Heart left ventricle (tissue), 16 donors: ENCODE measurements at regions not wholly inside any gene's neighbourhood (a gene's known extent, or its start where the extent isn't known, plus 50 kb on each side); places are given as distances from the start of the nearest gene placed in this dataset.

Experiments used
- ATAC-seq, 4 donors: fragments of 200-7000 bp; cut with Tn5 transposase; one replicate each; pipeline ENCODE4 v1.9.1; 2020 to 2022; ENCODE audit warnings: moderate library complexity in 4 of 4, mild to moderate bottlenecking in 3 of 4, moderate number of reproducible peaks in 1 of 4
- DNase-seq, 5 donors: peaks; one replicate each; pipeline ENCODE4 v3.0.0-alpha.2; 2020
- H3K27ac ChIP-seq, 12 donors: fragments of 200-600 bp; sonication (generic) in 4 of 12; one replicate each; pipeline versions ENCODE4 v1.5.0 to v1.8.0; 2016 to 2022; ENCODE audit warnings: mild to moderate bottlenecking in 2 of 12
- H3K27me3 ChIP-seq, 9 donors: fragments of 200-600 bp; sonication (generic) in 2 of 9; one replicate each; pipeline versions ENCODE4 v1.5.1 to v1.8.0; 2016 to 2022; ENCODE audit warnings: mild to moderate bottlenecking in 3 of 9
- H3K36me3 ChIP-seq, 9 donors: fragments of 200-600 bp; sonication (generic) in 2 of 9; one replicate each; pipeline versions ENCODE4 v1.5.0 to v1.8.0; 2018 to 2022; ENCODE audit warnings: mild to moderate bottlenecking in 2 of 9
- H3K4me1 ChIP-seq, 12 donors: fragments of 200-600 bp; sonication (generic) in 4 of 12; one replicate each; pipeline versions ENCODE4 v1.5.0 to v1.8.0; 2016 to 2022; ENCODE audit warnings: mild to moderate bottlenecking in 3 of 12
- H3K4me3 ChIP-seq, 12 donors: fragments of 200-600 bp; sonication (generic) in 4 of 12; one replicate each; pipeline versions ENCODE4 v1.5.0 to v1.8.0; 2017 to 2022; ENCODE audit warnings: mild to moderate bottlenecking in 9 of 12, moderate library complexity in 4 of 12
- H3K9me3 ChIP-seq, 12 donors: fragments of 200-600 bp; sonication (generic) in 4 of 12; one replicate each; pipeline versions ENCODE4 v1.5.0 to v1.8.0; 2016 to 2022; ENCODE audit warnings: mild to moderate bottlenecking in 1 of 12
- POLR2A ChIP-seq, 2 donors: fragments of 450-650 bp; IDR thresholded peaks; one replicate each; pipeline ENCODE4 v1.6.1; 2017; ENCODE audit warnings: antibody characterized with exemption in 2 of 2, mild to moderate bottlenecking in 2 of 2, moderate library complexity in 2 of 2
- WGBS, 4 donors: extraction: QIAGEN DNeasy Blood & Tissue Kit in 2 of 4; methylation state at CpG; one replicate each; pipeline versions ENCODE4 v1.1.5 to v1.1.7; 2013 to 2018; 5-methylcytosine and 5-hydroxymethylcytosine counted together
- intact Hi-C, 10 donors: fragments of 100-400 bp; cut with DNase I; formaldehyde crosslinking; loops; one replicate each; pipeline versions ENCODE4 v1.11.1 to v1.14.2; 2022
- TF ChIP-seq, protein P1 (sequence below), 12 donors: fragments of 200-600 bp; sonication (generic) in 4 of 12; IDR thresholded peaks; one replicate each; pipeline versions ENCODE4 v1.5.0 to v1.8.0; 2018 to 2022; ENCODE audit warnings: antibody characterized with exemption in 12 of 12, mild to moderate bottlenecking in 5 of 12
- donor health status: ischemic (EF 13 %, LVEDD 7.1; RV severe dilation, severe dysfunction).
- donor health status: healthy with polysubstance abuse.
- donor health status: DM: no; HTN: yes; CAD: no.
- donor health status: DM: no; HTN: no; CAD: no.
- donor health status: ischemic (EF 25% LVEDD 6.9; RV normal size, moderate dysfunction).
- donor health status: ischemic (EF 25% LVEDD 5.7; RV mildly dilated, moderate dysfunction).
- donor health status: healthy.
- donor health status: DM: yes; HTN: yes; CAD: no.
- donor health status: ischemic (EF 35%, LVEDD 5.7; RV mildly dilated, moderate dysfunction).
- donor health status: nonischemic (EF 11% LVEDD 7.7; RV severe dilation, severe dysfunction).
- donor health status: DM: yes; HTN: yes; CAD: no.
- donor health status: PGD.
- donor health status: ischemic (EF 29% LVEDD 5.4; RV normal size, mild dysfunction).
- donor health status: nonischemic (EF 23%, LVEDD 6.1; RV moderate dilation, normal function).

DNA sequence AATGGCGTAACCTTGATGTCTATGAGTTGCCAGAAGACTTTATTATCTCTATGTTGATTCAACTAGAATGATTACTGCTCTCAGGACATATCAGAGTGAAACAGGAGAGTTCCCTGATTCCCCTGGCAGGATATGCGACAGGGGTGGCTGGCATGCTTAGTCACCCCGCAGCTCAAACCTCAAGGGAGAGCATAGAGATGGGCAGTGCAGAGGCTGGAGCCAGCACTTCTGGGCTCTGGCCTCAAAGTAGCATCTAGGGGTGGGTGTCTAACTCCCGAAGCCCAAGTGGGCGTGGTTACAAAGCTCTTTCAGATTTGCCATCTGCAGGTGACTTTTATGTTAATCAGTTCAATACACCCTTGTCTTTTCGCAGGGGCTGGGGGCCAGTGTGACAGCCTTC lies 391.6 kb downstream of the ADCYAP1 start:
- 66 to 79% (median 71%) methylated on average over 6 of the region's 6 CpGs for WGBS, 4 donors
- Histone ChIP-seq H3K9me3 (no peaks in the 10 kb centered on the region), H3K27ac (no peak overlapping the region), H3K4me1 (no peaks in the 10 kb centered on the region), H3K27me3 (no peaks in the 10 kb centered on the region), H3K36me3 (no peaks in the 10 kb centered on the region), H3K4me3 (no peak overlapping the region)
- DNase-seq (no peak), ATAC-seq (no peak)
- no peak for TF ChIP-seq POLR2A (IDR thresholded peaks at IDR 0.05)
- TF ChIP-seq, protein P1, sequence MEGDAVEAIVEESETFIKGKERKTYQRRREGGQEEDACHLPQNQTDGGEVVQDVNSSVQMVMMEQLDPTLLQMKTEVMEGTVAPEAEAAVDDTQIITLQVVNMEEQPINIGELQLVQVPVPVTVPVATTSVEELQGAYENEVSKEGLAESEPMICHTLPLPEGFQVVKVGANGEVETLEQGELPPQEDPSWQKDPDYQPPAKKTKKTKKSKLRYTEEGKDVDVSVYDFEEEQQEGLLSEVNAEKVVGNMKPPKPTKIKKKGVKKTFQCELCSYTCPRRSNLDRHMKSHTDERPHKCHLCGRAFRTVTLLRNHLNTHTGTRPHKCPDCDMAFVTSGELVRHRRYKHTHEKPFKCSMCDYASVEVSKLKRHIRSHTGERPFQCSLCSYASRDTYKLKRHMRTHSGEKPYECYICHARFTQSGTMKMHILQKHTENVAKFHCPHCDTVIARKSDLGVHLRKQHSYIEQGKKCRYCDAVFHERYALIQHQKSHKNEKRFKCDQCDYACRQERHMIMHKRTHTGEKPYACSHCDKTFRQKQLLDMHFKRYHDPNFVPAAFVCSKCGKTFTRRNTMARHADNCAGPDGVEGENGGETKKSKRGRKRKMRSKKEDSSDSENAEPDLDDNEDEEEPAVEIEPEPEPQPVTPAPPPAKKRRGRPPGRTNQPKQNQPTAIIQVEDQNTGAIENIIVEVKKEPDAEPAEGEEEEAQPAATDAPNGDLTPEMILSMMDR (IDR thresholded peaks at IDR 0.05): no peak
- intact Hi-C loops: no loop called here

DNA sequence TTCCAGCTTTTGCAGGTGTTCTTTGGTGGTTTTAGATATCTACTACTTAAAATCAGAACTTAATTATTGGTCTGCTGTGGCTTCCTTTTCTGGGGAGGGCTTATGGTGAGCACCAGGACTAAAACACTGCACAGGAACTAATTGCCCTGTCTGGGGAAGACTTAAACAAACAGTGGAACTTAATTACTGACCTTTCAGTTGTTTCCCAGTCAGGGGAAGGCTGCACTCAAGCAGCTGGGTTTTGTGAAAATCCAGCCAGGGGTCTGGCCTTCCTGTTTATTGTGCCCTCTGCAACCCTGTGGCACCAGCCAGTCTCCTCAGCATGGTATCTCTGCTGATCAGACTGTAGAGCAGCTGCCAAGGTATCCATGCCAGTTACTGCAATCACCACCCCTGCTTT lies 398.2 kb downstream of the ADCYAP1 start:
- no peaks in the 10 kb centered on the region for H3K4me1 ChIP-seq
- ATAC-seq (no peak), DNase-seq (no peak)
- no peaks in the 10 kb centered on the region for H3K27me3 ChIP-seq
- no peak overlapping the region for H3K27ac ChIP-seq
- peaks cover 0 to 5% (median 0%) of the 10 kb centered on the region in 12 donors for H3K9me3 ChIP-seq
- no peaks in the 10 kb centered on the region for H3K36me3 ChIP-seq
- no peak overlapping the region for H3K4me3 ChIP-seq
- intact Hi-C loops: loop anchor here in 1 of 10 donors (10.0 kb wide), 1 partner anchor 62 kb away; no protein-coding TSS in a partner anchor
- TF ChIP-seq POLR2A (IDR thresholded peaks at IDR 0.05): no peak
- TF ChIP-seq, protein P1 (IDR thresholded peaks at IDR 0.05): no peak

DNA sequence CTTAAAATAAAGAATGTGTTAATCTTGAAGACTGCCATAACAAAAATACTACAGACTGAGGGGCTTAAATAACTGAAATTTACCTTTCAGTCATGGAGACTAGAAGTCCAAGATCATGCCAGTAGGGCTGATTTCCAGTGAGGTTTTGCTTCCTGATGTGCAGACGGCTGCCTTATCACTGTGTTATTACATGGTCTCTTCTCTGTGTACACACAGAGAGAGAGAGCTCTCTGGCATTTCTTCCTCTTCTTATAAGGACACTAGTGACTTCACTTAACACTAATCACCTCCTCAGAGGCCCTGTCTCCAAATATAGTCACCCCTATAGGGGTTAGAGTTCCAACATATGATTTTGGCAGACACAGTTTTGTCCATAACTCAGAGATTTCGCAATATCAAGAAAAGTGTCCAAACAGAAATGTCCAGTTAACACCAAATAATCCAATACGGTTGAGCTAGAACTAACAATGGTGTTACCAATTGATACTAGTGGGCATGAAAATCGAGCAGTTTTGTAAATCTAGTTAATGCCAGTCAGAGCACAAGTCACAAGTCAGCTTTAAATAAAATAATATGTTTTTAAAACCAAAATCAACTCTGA lies 399.8 kb downstream of the ADCYAP1 start:
- no peak for DNase-seq
- no peak overlapping the region for H3K4me3 ChIP-seq
- no peak for TF ChIP-seq POLR2A (IDR thresholded peaks at IDR 0.05)
- TF ChIP-seq, protein P1 (IDR thresholded peaks at IDR 0.05): no peak
- intact Hi-C loops: loop anchor here in 1 of 10 donors (10.0 kb wide), 1 partner anchor 60 kb away; no protein-coding TSS in a partner anchor
- H3K4me1 ChIP-seq: no peaks in the 10 kb centered on the region
- no peaks in the 10 kb centered on the region for H3K27me3 ChIP-seq
- H3K27ac ChIP-seq: no peak overlapping the region
- no peak for ATAC-seq
- WGBS, 4 donors: 43 to 58% (median 47%) methylated on average over 4 of the region's 4 CpGs
- H3K36me3 ChIP-seq: no peaks in the 10 kb centered on the region
- H3K9me3 ChIP-seq: peaks cover 0 to 5% (median 0%) of the 10 kb centered on the region in 12 donors

DNA sequence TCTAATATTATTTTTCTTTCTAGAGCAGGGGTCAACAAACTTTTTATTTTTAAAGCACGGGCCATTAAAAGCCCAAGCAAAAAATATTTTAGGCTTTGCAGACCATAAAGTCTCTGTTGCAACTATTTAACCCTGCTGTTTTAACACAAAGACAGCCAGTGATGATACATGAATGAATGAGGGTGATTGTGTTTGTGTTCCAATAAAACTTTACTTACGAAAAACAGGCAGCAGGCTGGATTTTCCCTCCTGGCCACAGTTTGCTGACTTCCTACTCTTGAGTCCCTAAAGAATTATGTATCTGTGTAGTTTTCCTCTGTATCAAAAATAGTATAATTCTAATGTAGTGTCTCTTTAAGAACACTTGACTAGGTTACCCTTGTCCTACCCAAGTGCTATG lies 402.0 kb downstream of the ADCYAP1 start:
- H3K27me3 ChIP-seq: no peaks in the 10 kb centered on the region
- H3K4me1 ChIP-seq: no peaks in the 10 kb centered on the region
- ATAC-seq: no peak
- no peak for DNase-seq
- H3K27ac ChIP-seq: no peak overlapping the region
- intact Hi-C loops: loop anchor here in 1 of 10 donors (10.0 kb wide), 1 partner anchor 58 kb away; no protein-coding TSS in a partner anchor
- H3K9me3 ChIP-seq: peaks cover 0 to 5% (median 0%) of the 10 kb centered on the region in 12 donors
- H3K36me3 ChIP-seq: no peaks in the 10 kb centered on the region
- no peak overlapping the region for H3K4me3 ChIP-seq
- TF ChIP-seq, protein P1 (IDR thresholded peaks at IDR 0.05): no peak
- TF ChIP-seq POLR2A (IDR thresholded peaks at IDR 0.05): no peak
- 63 to 75% (median 68%) methylated on average over 2 of the region's 2 CpGs for WGBS, 4 donors
